GM21576 (cell line): ENCODE measurements at regions not wholly inside any gene's neighbourhood (a gene's known extent, or its start where the extent isn't known, plus 50 kb on each side); places are given as distances from the start of the nearest gene placed in this dataset.
"Not testable (repeated sequence)": the region's sequence is repeated elsewhere in the genome, so short reads cannot be mapped to it uniquely, and the experiment has no call there.

Experiments used
- ATAC-seq: cut with Tn5 transposase; IDR thresholded peaks from one replicate; pipeline ENCODE4 v1.9.1; 2021; ENCODE audit warnings: mild to moderate bottlenecking, moderate library complexity; ENCODE audit not compliant: unreplicated experiment

DNA sequence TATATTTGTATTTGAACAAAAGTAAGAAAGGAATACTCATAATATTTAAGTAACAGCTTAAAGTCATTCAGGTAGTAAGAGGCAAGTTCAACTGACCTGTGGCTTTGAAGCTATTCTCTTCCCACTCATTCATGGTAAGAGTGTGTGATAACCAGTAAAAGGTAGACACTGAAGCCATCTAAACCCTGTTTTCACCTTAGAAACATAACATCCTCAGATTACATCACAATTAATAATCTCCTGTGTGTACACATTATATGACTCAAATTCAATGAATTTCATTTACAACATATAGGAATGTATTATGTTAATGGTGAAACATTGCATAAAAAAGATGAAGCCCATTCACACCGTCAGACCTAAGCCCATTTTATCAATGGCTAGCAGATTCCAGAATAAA lies 364.8 kb upstream of the SNX7 start:
- no peak for ATAC-seq

DNA sequence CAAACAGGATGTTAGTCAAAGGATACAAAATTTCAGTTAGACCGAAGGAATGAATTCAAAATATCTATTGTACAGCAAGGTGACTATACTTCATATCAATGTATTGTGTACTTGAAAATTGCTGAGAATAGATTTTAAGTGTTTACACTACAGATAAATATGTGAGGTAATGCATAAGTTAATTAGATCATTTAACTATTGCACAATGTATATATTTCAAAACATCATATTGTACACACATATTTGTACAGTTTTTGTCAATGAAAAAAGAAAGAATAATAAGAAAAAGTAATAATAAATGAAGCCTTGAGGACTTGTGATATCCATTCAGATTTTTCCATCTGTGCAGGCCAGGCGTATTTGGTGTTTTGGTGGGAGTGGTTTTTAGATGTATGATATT lies 367.4 kb upstream of the SNX7 start:
- ATAC-seq, result no peak

DNA sequence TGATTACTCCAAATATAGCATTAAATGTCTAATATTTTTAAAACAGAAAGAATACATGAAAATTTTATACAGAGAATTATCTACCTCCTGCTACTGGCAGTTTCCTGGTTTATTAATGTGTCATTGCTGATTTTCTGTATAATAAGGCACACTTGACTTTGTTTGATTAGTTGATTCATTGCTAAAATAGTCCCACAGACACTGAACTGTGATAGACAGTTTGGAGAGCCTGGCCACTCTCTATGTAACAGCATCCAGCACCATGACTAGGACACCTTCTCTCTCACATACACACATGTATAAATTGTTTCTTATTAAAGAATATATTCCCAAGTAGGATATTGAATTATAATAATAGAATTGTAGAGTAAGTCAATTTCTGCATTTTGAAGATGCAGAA lies 368.5 kb upstream of the SNX7 start:
- no peak for ATAC-seq

DNA sequence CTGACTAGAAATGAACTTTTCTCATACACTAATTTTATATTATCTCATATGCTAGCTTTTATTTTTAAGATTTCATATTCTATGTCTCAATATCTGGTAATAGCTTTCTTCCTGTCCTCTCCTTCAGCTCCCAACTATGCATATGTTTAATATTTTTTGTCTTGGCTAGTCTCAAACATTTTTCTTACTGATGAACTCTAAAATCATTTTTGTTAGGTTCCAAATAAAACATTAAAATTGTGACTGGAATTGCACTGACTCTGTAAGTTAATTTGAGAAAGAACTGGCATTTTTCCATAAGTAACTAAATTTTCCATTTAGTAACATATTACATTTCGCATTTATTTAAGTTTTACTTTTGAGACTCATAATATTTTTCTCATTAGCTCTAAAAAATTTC lies 368.5 kb upstream of the DPYD start:
- no peak for ATAC-seq

- no peak for ATAC-seq
These were observed 367.7 kb upstream of the DPYD start for GRCh38 chr1:98288494-98288893.

GRCh38 chr1:98287626-98288025 lies 366.8 kb upstream of the DPYD start:
- no peak for ATAC-seq

DNA sequence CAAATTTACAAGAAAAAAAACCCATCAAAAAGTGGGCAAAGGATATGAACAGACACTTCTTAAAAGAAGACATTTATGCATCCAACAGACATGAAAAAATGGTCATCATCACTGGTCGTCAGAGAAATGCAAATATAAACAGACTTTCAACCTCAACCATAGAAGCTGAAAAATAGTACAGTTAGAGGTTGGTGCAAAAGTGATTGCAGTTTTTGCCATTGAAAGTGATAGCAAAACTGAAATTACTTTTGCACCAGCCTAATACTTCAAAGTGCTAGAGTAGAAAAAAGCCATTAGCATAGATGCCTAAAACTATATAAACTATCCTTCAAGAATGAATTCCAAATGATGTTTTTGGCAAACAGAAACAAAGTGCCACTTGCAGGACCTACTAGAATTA lies 365.8 kb upstream of the DPYD start:
- ATAC-seq, result no peak

- not testable (repeated sequence) for ATAC-seq
These were observed 364.5 kb upstream of the DPYD start for GRCh38 chr1:98285286-98285685.

DNA sequence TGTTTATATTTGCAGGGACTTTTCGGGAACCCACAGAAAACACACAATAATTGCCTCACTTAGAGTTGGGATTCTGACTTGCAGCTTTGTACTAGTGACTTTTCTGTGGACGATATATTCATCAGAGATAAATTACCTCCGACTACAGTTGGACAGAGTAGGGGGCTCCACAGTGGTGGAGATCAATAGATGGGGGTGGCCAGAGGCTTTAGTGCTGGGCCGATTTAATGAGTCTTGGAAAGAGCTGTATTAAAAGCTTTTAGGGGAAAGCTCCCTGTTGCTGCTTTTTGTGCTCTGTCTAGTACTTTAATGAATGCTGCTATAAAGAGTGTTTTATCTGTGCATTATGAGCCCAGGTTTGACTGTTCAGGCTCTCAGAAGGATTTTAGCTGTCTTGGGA lies 359.2 kb upstream of the DPYD start:
- no peak for ATAC-seq

DNA sequence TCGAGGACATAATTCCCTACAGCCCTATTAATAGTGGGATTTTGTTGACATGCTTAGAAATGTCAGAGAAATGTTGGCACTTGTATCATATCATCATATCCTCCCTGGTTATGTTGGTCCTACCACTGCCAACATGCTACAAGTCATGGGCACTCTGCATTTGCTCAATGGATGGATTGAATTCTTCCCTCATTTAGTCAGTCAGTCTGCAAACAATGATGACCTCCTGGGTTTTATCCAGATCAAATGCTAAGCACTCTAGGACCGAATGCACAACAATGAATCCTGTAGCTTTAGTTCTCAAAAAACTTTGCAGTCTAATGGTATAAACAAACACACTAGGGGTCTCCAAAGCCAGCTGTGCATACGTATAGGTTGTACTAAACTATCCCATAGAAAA lies 357.2 kb upstream of the DPYD start:
- no peak for ATAC-seq

GRCh38 chr1:98277118-98277517 lies 356.3 kb upstream of the DPYD start:
- ATAC-seq, result no peak

GRCh38 chr1:98276514-98276913 lies 355.7 kb upstream of the DPYD start:
- no peak for ATAC-seq

- ATAC-seq, result no peak
These were observed 347.5 kb upstream of the DPYD start for GRCh38 chr1:98268316-98268715.

DNA sequence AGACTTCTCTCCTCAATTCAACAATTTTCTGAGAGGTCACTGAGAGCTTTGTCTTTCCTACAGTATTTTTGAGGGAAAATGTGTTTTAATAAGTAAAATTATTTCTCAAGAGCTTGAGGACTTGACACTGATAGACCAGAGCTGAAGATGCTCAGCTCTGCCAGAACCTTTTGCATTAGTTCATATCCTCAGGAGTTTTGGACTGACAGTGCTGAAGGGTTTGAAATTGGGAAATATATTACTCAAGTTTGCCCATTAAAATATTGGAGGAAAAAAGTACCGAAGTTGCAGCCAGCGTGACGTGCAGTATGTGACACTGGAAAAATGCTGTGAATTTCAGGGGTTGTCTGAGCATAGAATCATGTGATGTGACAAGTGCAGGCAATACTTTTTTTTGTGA lies 346.6 kb upstream of the DPYD start:
- ATAC-seq, result no peak

DNA sequence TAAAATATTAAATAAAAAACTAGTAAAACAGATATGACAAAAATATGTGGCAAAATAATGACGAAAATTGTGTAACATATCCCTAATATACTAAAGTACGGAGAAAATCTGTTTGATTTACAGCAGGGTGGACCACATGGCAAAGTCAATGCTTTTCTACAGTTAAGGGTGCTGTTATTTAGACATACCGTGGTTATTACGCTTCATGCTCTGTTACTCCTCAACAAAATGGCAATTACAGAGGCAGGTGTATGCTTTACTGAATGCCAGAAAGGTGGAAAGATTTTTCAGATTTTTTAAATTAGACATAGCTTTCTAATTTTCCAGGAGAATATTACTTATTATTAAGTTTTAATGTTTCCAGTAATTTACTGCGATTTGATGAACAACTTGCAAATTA lies 343.9 kb upstream of the DPYD start:
- ATAC-seq, result no peak

DNA sequence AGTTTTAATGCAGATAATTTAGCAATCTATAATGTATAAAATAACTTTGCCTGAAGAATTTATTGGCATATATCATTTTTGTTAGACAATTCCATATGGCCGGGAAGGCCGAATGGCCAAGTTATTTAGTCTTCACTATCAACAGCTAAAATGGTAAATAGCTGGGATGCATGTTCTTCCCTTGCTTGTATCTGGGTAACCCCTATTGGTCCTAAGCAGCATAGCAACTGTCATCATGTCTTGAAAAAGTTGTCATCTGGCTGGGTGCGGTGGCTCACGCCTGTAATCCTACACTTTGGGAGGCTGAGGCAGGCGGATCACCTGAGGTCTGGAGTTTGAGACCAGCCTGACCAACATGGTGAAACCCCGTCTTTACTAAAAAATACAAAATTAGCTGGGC lies 340.0 kb upstream of the DPYD start:
- ATAC-seq, result no peak

DNA sequence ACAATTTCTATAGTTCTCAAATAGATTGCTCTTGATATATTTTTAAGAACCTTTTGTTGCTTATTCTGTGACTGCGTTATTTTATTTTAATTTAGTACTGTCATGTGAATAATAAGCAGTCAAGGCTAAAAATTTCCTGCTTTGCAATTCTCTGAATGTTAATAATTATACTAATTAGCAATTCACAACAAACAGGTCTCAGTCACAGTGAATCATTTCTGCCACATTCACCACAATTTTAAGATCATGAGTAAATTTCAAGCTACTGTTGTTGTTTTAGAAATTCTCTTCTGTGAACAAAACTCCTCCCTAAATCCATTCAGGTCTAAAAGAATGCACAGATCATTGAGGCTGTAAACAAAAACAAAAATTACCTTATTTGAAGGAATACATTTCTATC lies 339.6 kb upstream of the DPYD start:
- ATAC-seq, result no peak

DNA sequence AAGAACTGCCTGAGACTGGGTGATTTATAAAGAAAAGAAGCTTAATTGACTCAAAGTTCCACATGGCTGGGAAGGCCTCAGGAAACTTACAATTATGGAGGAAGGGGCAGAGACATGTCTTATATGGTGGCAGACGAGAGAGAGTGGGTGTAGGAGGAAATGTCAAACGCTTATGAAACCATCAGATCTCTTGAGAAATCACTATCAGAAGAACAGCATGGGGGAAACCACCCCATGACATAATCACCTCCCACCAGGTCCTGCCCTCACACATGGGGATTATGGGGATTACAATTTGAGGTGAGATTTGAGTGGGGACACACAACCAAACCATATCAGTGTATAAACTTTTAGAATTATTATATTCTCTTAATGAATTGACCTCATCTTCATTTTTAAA lies 335.9 kb upstream of the DPYD start:
- no peak for ATAC-seq

GRCh38 chr1:98253145-98253544 lies 332.3 kb upstream of the DPYD start:
- no peak for ATAC-seq

GRCh38 chr1:98251497-98251896 lies 330.7 kb upstream of the DPYD start:
- no peak for ATAC-seq

DNA sequence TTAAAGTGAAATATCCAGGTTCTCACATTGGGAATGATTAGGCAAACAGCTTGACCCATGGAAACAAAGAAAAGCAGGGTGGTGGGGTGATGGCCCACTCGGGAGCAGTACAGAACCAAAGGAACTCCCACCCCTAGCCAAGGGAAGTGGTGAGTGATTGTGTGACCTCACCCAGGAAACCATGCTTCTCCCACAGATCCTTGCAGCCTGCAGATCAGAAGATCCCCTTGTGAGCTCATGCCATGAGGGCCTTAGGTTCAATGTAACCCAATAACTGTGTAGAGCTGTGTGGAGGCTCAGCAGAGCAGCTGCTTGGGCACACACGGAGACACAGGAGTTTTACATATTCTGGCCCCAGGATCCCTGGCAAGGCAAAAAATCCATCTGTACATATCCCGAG lies 311.8 kb upstream of the DPYD start:
- ATAC-seq, result no peak

DNA sequence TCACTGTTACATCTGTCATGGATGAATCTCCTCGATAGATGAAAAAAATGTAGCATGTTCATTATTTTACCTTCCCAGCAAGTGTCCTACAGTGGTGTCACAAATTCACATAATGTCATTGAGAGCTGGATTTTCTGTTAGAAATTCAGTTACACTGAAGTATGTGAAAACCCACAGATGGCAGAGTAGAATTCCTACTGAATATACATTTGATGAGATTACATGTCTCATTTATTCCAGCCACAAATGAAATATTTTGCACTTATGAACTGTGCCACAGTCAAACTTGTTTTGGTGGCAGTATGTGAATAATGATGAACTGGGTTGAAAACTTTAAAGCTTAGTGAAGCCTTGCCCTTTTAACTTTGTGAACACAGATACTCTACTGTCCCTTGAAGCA lies 301.9 kb upstream of the DPYD start:
- no peak for ATAC-seq

GRCh38 chr1:98221923-98222322 lies 301.1 kb upstream of the DPYD start:
- no peak for ATAC-seq

GRCh38 chr1:98217601-98218000 lies 296.8 kb upstream of the DPYD start:
- ATAC-seq, result no peak
